ENCODE measurements at regions not wholly inside any gene's neighbourhood (a gene's known extent, or its start where the extent isn't known, plus 50 kb on each side); places are given as distances from the start of the nearest gene placed in this dataset.

DNA sequence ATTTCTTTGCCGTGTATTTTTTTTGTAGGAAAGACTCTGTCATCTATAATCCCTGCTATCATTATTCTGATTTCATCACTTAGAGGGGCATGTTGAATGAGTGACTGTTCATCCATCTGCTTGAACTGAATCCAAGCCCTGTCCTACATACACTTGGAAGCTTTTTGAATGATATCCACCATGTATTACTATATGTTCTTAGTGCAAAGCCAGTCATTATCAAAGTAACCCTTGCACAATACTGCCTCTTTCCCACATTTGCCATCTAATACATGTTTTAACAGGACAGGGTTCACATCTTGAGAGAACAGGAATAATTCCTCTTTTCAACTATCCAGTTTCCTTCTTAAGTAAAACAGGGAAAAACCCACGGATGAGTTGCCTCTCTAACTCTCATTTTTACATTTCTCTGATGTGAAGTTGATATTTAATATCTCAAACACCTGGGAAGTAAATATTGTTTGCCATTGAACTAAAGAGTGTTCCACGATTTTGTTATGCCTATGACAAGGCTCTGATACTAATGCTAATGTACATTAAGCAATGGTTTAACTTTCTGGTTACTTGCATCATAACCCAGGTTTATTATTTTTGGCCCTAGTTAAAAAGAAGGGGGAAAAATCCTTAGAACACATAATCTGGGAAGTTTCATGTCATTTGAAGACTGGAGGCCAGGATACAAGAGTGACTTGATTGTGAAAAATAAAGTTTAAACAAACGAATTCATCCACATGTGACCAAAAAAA is 103.7 kb upstream of the TARS1 start:
- TF ChIP-seq POLR2A (IDR thresholded peaks at IDR 0.05), result no peak
- no peak for TF ChIP-seq CTCF (IDR thresholded peaks at IDR 0.05)
